HG03280 (cell line): ENCODE measurements at regions not wholly inside any gene's neighbourhood (a gene's known extent, or its start where the extent isn't known, plus 50 kb on each side); places are given as distances from the start of the nearest gene placed in this dataset.
A peak's percentile ranks its signal among the peaks of the same experiment; 100 is the strongest.
"Not testable (repeated sequence)": the region's sequence is repeated elsewhere in the genome, so short reads cannot be mapped to it uniquely, and the experiment has no call there.

Source experiments
- ATAC-seq: cut with Tn5 transposase; IDR thresholded peaks from one replicate; pipeline ENCODE4 v1.9.1; 2021; ENCODE audit warnings: mild to moderate bottlenecking, moderate library complexity; ENCODE audit not compliant: unreplicated experiment

DNA sequence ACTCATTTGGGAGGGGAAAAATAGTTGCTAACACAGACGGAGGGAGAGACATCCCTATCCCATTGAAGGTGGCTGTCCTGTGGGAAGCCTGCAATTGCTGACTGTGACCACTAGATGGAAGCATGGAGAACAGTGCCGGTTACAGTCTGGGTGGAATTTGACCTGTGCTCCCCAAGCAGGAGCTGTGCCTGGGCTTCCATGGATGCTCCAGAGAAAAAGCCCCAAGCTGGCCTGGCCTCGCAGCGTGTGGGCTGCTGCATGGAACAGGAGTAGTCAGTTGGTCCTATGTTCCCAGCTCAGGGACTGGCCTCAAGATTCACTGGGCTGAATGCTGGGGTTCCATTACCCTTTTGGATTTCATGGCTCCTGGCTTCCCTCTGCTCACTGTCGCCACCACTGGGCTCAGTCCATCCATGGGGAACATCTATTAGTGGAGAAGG, 116.3 kb upstream of the CHD6 start:
- peak; percentile 59 for ATAC-seq

DNA sequence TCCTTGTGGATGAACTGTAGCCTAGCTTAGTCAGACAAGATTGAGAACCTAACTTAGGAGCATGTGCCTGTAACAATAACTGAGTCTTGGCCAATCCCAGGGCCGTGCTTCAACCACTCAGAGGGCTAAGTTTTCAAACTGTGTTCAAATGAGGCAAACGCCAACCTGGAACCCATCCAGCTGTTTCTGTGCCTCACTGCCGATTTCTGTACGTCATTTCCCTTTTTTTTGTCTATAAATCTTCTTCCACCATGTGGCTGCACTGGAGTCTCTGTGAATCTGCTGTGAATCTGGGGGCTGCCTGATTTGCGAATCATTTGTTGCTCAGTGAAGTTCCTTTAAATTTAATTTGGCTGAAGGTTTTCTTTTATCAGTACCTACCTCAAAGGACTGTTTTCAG, 115.0 kb upstream of the CHD6 start:
- ATAC-seq = no peak

DNA sequence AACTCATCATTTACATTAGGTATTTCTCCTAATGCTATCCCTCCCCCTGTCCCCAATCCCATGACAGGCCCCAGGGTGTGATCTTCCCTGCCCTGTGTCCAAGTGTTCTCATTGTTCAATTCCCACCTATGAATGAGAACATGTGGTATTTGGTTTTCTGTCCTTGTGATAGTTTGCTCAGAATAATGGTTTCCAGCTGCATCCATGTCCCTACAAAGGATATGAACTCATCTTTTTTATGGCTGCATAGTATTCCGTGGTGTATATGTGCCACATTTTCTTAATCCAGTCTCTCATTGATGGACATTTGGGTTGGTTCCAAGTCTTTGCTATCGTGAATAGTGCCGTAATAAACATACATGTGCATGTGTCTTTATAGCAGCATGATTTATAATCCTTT, 113.0 kb upstream of the CHD6 start:
- ATAC-seq = not testable (repeated sequence)

DNA sequence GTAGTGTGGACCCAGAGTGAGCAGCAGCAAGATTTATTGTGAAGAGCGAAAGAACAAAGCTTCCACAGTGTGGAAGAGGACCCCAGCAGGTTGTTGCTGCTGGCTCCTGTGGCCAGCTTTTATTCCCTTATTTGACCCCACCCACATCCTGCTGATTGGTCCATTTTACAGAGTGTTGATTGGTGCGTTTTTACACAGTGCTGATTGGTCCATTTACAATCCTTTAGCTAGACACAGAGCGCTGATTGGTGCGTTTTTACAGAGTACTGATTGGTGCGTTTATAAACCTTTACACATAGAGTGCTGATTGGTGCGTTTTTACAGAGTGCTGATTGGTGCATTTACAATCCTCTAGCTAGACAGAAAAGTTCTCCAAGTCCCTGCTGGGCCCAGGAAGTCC, 109.5 kb upstream of the CHD6 start:
- ATAC-seq = not testable (repeated sequence)

GRCh38 chr20:41726727-41727126, 108.5 kb upstream of the CHD6 start:
- ATAC-seq = no peak

GRCh38 chr20:41719151-41719550, 101.0 kb upstream of the CHD6 start:
- ATAC-seq = no peak

DNA sequence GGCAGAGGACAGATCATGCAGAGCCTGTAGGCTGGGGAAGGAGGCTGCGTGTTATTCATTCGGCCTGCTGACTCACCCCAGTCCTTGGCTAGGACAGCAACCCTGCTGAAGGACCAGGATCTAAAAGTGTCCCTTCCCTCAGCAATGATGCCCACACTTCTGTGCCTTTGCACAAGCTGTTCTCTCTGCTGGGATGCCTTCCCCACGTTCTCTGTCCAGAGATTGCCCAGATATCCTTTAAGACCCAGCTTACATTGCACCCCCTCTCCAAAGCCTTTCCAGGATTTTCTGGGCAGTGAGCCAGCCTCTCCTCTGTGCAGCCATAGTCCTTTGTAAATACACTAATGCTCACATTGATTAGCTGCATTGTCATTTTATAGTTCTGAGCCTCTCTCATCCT, 99.3 kb upstream of the CHD6 start:
- no peak for ATAC-seq

- ATAC-seq = no peak
Observed at GRCh38 chr20:41716911-41717310, 98.7 kb upstream of the CHD6 start.

DNA sequence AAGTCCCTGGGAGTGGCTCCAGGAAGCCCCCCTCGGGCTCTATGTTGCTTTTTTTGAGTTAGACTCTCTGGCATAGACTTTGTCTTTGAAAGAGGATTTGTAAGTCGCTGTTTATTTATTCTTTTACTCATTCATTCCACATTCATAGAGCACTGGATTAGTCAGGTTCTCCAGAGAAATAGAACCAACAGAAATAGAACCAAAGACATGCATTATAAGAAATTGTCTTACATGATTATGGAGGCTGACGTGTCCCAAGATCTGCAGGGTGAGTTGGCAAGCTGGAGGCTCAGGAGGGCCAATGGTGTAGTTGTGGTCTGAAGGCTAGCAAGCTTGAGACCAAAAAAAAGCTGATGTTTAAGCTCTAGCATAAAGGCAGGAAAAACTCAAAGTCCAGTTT, 98.3 kb upstream of the CHD6 start:
- no peak for ATAC-seq

DNA sequence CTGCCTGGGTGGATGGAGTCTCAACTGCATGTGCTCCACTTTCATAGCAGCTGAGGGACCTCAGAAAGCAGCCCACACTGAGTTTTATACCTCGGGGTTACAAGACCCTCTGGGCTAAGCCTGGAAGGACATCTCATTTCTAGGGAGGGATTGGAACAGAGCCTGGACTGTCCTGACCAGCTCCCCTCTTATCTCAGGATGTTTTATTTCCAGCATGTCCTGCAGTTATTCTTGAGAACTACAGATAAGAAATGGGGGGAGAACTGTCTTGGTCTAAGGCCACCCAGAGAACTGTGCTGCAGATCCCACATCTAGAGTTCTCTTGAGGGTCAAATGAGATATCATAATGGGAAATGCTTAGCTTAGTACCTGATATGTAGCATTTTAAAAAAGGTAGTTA, 97.3 kb upstream of the CHD6 start:
- no peak for ATAC-seq

GRCh38 chr20:41714030-41714429, 95.9 kb upstream of the CHD6 start:
- ATAC-seq = no peak

DNA sequence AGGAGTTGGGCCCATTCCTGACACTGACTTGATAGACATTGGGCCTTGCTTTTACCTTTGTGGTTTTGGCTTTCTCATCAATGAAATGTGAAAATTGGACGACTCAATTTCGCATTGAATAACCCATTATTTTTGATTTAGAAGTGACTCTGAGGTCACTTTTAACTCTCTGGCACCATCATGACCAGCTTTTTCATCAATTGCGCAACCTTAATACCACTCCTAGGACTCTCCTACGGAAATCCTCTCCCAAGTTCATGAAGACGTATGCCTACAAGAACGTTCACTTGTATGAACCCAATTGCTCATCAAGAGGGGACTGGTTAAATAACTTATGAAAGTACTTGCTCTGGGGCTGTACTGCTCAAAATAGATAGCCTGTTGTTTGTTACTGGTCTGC, 86.7 kb upstream of the CHD6 start:
- no peak for ATAC-seq

GRCh38 chr20:41702647-41703046, 84.5 kb upstream of the CHD6 start:
- ATAC-seq = no peak

GRCh38 chr20:41701588-41702348, 83.6 kb upstream of the CHD6 start:
- ATAC-seq = no peak

DNA sequence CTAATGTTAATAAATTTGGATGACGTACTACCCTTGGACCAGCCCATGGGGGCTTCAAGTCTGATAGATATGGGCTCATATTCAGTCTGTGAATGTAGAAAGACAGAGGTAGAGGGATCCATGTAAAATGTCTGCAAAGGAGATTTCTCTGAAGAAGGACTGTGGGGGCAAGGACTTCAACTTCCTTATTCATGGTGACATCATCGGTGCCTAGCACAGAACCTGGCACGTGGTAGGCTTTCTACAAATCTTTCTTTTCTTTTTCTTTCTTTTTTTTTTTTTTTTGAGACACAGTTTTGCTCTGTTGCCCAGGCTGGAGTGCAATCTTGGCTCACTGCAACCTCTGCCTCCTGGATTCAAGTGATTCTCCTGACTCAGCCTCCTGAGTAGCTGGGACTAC, 81.5 kb upstream of the CHD6 start:
- not testable (repeated sequence) for ATAC-seq

GRCh38 chr20:41697861-41698559, 79.8 kb upstream of the CHD6 start:
- no peak for ATAC-seq

- no peak for ATAC-seq
Observed at GRCh38 chr20:41696428-41696827, 78.3 kb upstream of the CHD6 start.

GRCh38 chr20:41694796-41695195, 76.6 kb upstream of the CHD6 start:
- no peak for ATAC-seq

DNA sequence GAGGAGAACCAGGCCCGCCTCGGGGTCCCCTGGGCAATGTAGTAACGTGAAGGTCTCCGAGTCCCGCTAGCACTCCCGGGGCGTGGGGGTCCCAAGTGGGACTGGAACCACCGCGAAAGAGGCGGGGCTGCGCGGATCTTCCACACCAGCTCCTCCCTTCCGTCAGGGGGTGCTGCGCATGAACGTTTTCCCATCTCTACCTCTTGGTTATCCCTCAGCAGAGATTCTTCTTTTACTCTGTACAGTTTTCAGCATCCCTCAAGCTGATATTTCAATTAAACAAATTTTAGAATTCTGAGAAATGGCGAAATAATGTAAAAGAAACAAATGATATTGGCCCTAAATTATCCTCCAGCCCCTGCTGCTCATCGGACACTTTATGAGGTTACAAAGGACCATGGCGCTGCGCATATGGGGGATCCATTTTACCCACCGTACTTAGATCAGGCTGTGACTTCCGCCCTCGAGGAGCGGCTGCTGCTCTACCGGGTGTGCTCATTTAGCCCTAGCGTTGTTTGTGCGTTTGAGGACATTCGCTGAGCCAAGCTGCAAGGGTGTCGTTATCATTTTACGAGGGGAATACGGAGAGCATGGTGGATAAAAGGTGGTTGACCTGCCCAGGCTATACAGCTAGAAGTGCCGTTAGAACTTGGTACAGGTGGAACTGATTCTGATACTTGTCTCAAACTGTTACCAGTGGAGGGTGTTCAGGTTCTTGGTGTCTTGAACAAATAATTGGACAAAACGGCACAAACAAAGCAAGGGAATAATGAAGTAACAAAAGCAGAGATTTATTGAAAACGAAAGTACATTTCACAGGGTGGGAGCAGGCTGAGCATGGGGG, 75.2 kb upstream of the CHD6 start:
- ATAC-seq = peak; percentile 79

DNA sequence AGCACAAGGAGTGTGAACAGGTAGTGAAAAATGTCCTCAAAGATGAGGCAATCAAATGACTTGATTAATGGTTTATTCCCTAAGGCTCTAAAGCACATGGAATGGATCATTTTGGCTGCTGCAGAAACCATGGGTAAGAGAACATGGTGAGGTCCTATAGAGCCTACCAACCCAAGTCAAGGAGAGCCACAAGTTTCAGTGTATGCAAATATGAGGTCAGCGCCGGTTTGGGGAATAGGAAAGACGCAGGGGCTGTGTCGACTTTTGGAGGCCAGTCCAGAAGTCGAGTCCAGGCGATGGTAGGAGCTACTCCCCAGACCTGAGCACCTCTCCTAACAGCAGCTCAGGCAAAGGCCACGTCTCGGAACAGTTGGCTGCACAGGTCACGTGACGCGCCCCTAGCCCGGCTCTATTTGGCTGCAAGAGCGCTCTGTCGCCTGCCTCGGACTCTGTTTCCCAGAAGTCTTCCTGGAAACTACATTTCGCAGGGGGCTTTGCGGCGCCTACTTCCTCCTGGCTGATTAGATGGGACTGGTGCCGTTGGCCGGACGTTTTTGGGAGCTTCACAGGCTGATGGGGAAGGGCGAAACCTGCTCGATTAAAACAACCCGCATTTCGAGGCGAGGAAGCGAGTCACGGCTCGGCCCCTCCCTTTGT, 74.4 kb upstream of the CHD6 start:
- ATAC-seq = peak; percentile 46

- no peak for ATAC-seq
Observed at GRCh38 chr20:41691443-41691842, 73.3 kb upstream of the CHD6 start.
